GM21528 (cell line): ENCODE measurements at regions not wholly inside any gene's neighbourhood (a gene's known extent, or its start where the extent isn't known, plus 50 kb on each side); places are given as distances from the start of the nearest gene placed in this dataset.

Source experiments
- ATAC-seq: cut with Tn5 transposase; IDR thresholded peaks from one replicate; pipeline ENCODE4 v1.9.1; 2021; ENCODE audit warnings: mild to moderate bottlenecking, moderate library complexity; ENCODE audit not compliant: unreplicated experiment, low FRiP score

DNA sequence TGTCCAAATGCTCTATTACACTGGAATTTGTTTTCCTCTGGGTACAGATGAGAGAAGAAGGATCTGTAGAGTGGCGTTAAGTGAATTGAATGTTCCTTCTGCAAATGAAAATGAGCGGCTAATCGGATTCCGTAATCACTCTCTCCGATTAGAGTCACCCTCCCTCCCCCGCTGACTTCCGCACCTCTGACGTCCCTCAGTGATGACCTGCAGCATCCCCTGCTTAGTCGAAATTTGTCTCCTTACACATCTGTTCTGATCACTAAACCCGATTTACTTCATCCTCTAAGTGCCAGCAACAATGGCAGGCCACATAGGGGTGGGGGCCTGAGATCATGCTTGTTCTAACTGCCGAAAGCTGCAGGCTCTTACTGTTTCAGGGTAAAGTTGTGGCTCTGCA is 378.7 kb downstream of the SEC16B start:
- no peak for ATAC-seq

DNA sequence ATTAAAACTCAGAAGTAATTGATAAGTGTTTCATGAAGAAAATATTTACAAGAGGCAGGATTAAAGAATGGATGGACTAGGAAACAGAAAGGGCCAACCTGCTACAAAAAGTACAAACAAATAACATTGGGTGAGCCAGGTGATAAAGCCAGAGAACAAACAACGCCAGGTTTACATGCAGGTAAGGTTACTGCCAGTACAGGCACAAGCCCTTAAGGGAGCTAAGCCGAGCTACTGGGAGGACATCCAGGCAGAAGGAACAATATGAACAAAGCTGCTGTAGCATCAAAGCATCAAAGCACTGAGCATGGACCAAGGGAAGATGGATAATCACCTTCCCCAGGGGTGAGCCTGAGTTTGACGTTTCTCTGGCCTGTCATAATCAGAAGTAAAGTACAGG is 380.7 kb downstream of the SEC16B start:
- no peak for ATAC-seq

- no peak for ATAC-seq
Observed at GRCh38 chr1:177586429-177586828, 383.4 kb downstream of the SEC16B start.

GRCh38 chr1:177585302-177586220 is 384.3 kb downstream of the SEC16B start:
- no peak for ATAC-seq

- ATAC-seq, result no peak
Observed at GRCh38 chr1:177573901-177574300, 396.0 kb downstream of the SEC16B start.

DNA sequence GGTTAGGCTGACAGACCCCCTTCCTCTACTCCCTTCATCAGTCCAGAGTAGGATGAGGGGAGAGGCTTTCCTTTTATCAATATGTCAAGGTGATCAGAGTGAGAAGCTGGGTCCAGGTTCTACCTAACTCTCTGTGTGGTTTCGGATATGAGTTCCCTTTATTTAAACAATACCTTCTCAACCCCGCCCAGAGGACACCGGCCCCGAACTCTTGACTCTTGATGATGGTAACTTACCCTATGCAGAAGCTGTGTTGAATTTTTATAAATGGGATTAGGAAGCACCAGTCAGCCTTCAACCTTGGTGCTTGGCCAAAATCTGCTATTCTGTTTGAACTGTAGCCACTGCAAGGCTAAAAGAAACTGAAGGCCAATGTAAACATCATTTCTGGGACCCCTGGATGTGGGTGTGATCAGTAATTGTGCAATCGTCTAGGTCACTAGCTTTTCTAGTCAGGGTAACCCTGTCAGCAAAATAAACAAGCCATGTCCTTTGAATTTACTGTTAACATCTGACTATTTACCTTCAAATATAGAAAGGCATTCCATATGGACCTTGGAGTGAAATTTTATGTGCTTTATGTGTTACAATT is 398.3 kb downstream of the SEC16B start:
- no peak for ATAC-seq

- ATAC-seq, result no peak
Observed at GRCh38 chr1:177571076-177571475, 398.8 kb downstream of the SEC16B start.

DNA sequence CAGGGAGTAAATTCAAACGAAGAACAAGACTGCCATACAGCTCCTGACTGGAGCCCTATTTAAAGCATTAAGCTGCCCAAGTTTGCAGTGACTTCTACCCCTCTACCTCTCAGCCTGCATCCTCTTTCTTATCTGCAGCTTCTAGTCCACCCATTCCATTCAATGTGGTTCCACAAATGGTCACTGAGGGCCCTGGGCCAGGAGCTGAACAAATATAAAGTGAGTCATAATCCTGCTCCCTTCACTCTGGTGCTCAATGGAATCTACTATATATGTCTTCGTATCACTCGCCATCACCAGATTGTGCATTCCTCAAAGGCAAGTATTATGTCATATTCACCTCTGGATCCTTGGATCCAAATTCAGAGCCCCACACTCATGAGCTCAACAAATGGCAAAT is 398.7 kb downstream of the BRINP2 start:
- ATAC-seq, result no peak

- no peak for ATAC-seq
Observed at GRCh38 chr1:177568622-177569021, 397.9 kb downstream of the BRINP2 start.

DNA sequence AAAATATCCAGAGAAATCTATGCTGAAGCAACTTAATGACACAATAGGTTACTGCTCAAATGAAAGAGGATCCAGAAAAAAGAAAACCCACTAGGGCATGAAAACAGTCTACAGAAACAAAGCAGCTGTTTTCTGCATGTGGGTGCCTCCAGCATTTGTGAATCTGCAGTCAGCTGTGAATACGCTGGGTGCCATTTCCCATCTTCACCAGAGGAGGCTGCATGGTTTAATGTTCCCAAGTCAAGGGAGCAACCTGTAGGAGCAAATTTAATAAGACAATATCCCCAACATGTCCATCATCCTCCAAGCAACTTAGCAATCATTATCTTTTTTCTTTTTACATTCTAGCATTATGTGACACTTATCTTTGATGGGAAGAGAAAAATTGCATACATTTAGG is 396.6 kb downstream of the BRINP2 start:
- no peak for ATAC-seq

DNA sequence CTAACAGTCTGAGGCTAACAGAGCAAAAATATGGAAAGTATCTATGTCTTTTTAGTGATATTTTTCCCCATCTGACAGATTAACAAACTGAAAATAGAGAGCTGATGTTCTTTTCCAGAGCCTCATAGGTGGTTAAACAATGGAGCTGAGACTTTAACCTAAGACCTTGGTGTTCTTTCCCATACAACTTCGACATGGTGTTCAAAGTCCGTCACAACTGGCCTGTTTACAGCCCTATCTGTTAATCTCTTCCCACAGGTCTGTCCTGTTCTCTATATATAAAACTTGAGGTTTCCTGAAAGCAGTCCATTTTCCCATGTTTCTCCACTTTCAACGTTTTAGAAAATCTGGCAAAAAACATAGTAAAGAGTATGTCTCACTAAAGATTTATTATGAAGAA is 395.7 kb downstream of the BRINP2 start:
- no peak for ATAC-seq

DNA sequence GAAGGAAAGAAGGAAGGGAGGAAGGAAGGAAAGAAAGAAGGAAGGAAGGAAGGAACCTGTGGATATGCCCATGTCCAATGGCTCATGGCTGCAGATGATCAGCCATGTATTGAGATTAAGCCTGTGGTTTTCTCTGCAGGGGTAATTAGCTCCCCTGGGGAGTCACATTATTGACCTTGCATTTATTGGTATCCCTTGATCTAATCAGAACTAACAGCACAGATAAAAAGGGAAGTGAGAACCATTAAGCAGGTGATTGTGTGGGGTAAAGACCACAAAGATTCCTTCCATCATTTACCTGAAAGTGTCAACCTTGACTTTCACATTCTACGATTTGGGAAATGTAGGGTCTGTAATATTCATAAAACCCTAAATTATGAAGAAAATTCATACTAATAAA is 390.7 kb downstream of the BRINP2 start:
- ATAC-seq, result no peak

DNA sequence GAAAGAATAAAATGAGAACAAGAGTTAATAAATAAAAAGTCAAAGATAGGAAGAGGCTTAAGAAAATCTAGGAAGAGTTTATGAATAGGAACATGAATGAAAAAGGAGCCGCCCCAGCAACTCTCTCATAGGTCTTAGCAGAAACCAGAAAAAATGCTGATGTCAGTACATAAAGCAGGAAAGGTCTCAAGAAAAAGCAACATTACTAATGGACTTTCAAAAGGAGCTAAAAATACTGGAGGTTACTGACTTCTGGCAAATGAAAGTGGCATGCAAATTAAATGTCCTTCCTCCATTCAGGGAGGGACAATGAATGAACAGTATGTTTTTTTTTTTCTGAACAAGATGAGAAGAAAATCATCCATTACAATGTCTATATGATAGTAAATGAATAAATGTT is 387.6 kb downstream of the BRINP2 start:
- ATAC-seq, result no peak

DNA sequence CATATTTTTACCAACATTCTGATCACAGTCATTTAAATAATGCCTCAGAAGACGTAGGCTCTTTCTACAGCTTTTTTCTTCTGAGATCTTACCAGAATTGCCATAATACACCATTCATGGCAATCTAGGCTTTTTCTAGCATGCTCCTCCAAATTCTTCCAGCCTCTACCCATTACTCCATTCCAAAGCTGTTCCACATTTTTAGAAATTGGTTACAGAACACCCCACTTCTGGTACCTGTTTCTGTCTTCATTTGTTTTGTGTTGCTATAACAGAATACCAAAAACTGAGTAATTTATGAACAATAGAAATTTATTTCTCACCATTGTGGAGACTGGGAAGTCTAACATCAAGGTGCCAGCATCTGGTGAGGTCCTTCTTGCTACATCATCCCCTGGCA is 385.4 kb downstream of the BRINP2 start:
- ATAC-seq, result no peak

- no peak for ATAC-seq
Observed at GRCh38 chr1:177547200-177547599, 376.4 kb downstream of the BRINP2 start.

- no peak for ATAC-seq
Observed at GRCh38 chr1:177546346-177546745, 375.6 kb downstream of the BRINP2 start.

DNA sequence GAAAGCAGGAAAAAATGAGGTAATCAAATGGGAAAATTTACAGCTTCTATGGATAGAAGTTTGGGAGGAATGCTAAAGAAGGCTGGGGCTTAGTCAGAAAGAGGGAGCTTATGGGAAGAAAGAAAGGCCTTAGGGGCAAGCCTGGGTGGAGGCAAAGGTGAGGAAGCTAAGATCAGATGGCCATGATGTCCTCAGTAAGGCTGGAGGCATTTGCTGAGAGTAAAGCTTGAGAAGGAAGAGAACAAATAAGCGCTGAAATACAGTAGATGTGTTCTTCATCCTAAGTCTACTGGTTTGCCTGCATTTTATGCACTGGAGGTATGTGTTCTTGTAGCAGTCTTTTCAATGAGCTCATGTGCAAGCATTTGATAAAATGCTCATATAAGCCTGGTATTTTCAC is 355.4 kb downstream of the BRINP2 start:
- no peak for ATAC-seq

DNA sequence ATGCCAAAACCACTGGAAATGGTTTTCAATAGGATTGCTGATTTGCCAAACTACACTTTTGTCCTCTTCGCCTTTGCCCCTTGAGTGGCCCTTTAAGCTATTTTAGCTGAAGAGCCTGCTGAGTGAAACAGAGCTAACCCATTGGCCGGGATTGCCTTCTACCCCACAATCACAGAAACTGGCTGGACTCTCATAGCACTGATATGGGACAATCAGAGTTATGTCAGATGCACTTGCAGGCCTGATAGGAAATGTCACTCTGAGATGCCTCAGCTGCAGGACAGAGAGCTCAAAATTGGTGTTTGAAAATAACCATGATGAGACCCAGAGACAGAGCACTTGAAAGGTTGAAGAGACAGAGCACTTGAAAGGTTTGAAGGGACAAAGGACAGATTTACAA is 354.4 kb downstream of the BRINP2 start:
- ATAC-seq, result no peak

- ATAC-seq, result no peak
Observed at GRCh38 chr1:177517546-177517945, 346.8 kb downstream of the BRINP2 start.

- no peak for ATAC-seq
Observed at GRCh38 chr1:177514207-177514606, 343.4 kb downstream of the BRINP2 start.

- ATAC-seq, result no peak
Observed at GRCh38 chr1:177511036-177511435, 340.3 kb downstream of the BRINP2 start.
